HG02938 (cell line): ENCODE measurements at regions not wholly inside any gene's neighbourhood (a gene's known extent, or its start where the extent isn't known, plus 50 kb on each side); places are given as distances from the start of the nearest gene placed in this dataset.
"Not testable (repeated sequence)": the region's sequence is repeated elsewhere in the genome, so short reads cannot be mapped to it uniquely, and the experiment has no call there.

ENCODE experiments used
- ATAC-seq: cut with Tn5 transposase; IDR thresholded peaks from one replicate; pipeline ENCODE4 v1.9.1; 2021; ENCODE audit warnings: mild to moderate bottlenecking, moderate library complexity; ENCODE audit not compliant: unreplicated experiment

- no peak for ATAC-seq
These were observed 380.9 kb upstream of the TMTC1 start for GRCh38 chr12:30164382-30165318.

- not testable (repeated sequence) for ATAC-seq
These were observed 373.1 kb upstream of the TMTC1 start for GRCh38 chr12:30156833-30157232.

GRCh38 chr12:30155001-30155730, 371.4 kb upstream of the TMTC1 start:
- ATAC-seq: no peak

GRCh38 chr12:30153981-30154380, 370.2 kb upstream of the TMTC1 start:
- no peak for ATAC-seq

GRCh38 chr12:30152705-30153104, 369.0 kb upstream of the TMTC1 start:
- no peak for ATAC-seq

- no peak for ATAC-seq
These were observed 368.1 kb upstream of the TMTC1 start for GRCh38 chr12:30151831-30152230.

- ATAC-seq: no peak
These were observed 362.8 kb upstream of the TMTC1 start for GRCh38 chr12:30146561-30146960.

DNA sequence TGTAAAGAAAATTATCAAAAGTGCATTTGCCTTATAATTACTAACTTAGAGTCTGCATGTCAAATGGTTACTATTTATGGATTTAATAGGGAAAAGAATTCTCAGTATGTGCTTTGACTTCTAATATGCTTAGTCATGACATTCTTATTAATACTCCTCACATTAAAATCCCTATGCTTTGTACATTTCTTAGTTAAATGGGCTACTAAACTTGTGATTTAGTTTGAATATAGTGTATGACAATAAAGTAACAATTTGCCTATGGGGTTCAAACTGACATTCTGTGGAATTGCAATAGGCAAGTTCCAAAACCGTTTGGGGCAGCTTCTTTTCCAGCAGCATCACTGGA, 361.9 kb upstream of the TMTC1 start:
- ATAC-seq: no peak

DNA sequence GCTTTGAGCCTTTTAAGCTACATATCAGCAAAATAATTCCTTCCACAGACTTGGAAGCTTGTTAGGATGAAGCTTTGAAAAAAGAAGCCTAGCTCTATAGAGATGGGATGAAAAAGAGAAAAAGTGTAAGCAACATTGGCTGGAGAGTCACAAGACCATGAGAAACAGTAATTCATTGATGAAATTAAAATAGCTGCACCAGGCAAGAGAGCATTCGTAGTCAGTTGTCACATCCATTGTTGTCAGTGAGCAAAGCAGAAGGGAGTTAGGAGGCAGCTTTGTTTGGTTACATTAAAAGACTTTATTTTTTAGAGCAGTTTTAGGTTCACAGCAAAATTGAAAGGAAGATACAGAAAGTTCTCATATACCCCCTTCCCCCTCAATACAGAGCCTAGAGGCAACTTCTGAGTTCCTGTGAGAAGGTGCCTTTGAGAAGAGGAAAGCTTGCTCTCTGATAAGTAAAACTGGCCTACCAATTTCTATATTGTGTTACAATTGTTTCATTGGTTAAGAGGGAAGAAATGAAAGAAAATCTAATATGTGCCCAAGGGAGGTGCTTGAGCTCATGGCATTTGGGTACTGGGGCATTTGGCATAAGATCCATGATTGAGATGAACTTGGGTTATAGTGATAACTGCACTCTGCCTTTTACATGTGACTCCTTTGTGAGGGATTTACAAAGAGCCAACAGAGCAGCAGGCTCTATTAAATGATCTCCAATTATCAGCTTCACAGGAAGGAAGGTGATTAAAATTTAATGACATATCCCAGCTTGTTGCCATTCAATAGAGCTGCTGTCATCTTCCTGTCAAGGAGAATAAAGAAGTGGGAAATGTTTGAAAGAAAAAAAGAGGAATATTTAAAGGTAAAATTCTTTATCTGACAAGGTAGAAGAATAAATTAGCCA, 361.3 kb upstream of the TMTC1 start:
- no peak for ATAC-seq

DNA sequence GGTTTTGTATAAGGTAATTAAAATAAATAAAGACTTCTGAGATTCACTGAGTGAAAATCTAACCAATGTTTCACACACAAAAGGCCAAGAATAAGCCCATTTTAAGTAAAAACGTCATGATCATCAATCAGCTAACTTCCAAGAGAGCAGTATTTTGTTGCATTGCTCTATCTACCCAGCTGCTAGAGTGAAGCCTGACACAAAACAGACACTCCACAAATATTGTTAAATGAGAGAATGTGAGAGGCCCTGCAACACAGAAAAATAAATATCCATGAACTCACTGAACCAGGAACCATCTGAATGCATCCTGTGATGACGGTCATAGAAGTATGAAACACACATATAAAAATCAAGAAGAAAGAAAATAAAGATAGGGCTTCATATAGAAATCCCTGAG, 358.6 kb upstream of the TMTC1 start:
- no peak for ATAC-seq

DNA sequence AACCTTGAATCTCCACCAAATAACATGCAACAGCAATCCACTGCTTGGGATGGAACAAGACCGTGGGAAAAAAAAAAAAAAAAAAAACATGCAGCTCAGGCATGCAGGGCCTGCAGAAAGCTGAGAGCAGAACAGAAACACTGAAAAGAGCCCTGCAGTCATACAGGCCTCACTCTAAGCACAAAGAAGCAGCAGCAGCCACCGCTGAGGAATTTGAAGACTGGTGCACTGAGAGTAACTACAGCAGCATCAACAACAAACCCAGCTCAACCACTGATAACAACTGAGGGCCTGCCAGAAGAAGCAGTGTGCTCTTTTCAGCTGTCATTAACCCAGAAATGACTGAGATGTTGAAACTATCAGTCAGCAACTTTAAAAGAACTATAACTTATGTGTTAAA, 354.7 kb upstream of the TMTC1 start:
- no peak for ATAC-seq

DNA sequence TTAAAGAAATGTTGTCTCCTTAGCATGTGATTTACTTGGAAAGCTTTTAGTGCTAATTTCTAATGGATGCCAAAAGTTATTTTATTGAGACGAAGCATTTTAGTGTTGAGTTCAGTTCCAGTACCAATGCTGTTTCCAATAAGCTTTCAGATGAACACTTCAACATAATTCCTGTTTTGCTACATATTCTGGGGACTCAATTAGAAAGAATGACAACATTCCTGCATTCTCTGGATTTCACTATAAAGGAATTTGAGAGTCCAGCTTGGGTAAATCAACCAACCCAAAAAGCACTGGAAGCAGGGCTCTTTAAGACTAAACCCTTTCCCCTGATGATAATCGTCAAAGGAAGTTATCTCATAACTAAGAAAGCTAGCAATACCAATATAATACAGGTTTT, 353.0 kb upstream of the TMTC1 start:
- ATAC-seq: no peak

GRCh38 chr12:30135776-30136175, 352.0 kb upstream of the TMTC1 start:
- ATAC-seq: no peak

GRCh38 chr12:30134229-30134628, 350.5 kb upstream of the TMTC1 start:
- ATAC-seq: no peak

- ATAC-seq: no peak
These were observed 343.2 kb upstream of the TMTC1 start for GRCh38 chr12:30126944-30127343.

DNA sequence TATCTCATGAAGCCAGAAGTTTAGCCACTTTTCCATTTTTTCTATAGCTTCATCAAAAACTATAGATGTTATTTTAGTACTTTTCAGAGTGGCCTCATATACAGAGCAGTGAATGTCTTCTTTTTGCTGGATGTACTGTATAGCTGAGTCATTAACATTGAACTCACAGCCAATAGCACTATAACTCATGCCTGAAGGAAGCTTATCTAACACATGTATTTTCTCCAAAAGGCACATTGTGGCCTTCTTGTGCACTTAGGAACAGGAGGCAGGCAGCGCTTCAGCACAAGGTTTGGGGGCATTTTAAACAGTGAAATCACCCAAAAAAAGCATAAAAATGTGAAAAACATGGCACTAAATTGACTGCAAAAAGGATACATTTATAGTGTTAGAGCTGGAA, 336.8 kb upstream of the TMTC1 start:
- no peak for ATAC-seq

GRCh38 chr12:30117483-30117882, 333.7 kb upstream of the TMTC1 start:
- ATAC-seq: no peak

GRCh38 chr12:30111719-30112118, 328.0 kb upstream of the TMTC1 start:
- no peak for ATAC-seq

DNA sequence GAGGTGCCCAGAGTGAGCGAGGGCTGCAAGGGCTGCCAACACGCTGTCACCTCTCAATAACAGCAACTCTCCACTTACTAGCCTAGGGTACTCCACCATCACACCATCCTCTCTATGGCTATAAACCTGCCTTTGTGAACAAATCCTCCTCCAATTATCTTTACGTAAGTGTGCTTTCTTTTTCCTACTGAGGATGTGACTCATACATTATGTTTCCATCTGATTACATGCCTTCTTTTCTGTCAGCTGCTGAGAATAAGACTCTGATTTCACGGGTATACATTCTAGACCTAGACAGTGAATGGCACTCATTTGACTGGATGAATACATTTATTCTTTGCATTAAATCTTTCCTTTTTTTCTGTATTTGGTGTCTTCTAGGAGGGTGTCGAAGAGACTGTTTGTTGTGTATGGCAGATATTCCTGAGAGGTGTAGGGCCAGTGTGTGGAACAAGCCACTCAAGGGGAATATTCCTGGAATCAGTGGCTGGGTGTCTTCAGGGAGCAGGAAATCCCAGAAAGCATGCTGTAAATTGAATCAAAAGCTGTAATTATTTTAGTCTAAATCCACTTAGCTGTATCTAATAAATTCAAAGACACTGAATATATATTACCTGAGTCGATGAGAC, 327.3 kb upstream of the TMTC1 start:
- no peak for ATAC-seq

DNA sequence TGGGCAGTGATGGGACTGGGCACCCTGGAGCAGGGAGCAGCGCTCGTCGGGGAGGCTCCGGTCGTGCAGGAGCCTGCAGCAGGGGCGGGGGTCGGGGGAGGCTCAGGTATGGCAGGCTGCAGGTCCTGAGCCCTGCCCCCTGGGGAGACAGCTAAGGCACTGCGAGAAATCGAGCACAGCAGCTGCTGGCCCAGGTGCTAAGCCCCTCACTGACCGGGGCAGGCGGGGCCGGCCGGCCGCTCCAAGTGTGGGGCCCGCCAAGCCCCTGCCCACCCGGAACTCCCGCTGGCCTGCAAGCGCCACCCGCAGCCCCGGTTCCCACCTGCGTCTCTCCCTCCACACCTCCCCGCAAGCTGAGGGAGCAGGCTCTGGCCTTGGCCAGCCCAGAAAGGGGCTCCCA, 326.8 kb upstream of the TMTC1 start:
- no peak for ATAC-seq

GRCh38 chr12:30108666-30109065, 324.9 kb upstream of the TMTC1 start:
- ATAC-seq: no peak
